H1 (cell line): ENCODE measurements at regions not wholly inside any gene's neighbourhood (a gene's known extent, or its start where the extent isn't known, plus 50 kb on each side); places are given as distances from the start of the nearest gene placed in this dataset.

ENCODE experiments used
- CTCF ChIA-PET: fragments of 300-600 bp; sonication (Branson Sonifier 250); formaldehyde crosslinking; loops from one replicate; lab custom pipeline; 2021; ENCODE audit not compliant: partially characterized antibody; lab: Charles Lee
- POLR2A ChIA-PET: fragments of 300-600 bp; sonication (Branson Sonifier 250); formaldehyde crosslinking; loops from one replicate; lab custom pipeline; 2021; ENCODE audit warnings: inconsistent platforms; ENCODE audit not compliant: partially characterized antibody; lab: Charles Lee
- DNase-seq, 2 experiments: peaks; one replicate each; pipeline versions ENCODE4 v3.0.0 to v3.0.0-alpha.2; 2010 to 2022; ENCODE audit warnings: low spot score in 2 of 2, low read depth in 1 of 2, mixed read lengths in 1 of 2
- FAIRE-seq: peaks from 2 replicates; lab custom pipeline; 2011; peaks lifted over from hg19 to GRCh38; lab: Jason Lieb, UNC
- H2AFZ ChIP-seq: 2 replicates; pipeline ENCODE4 v1.8.1; 2012; ENCODE audit warnings: low read length, inconsistent platforms
- H2AK5ac ChIP-seq: 2 replicates; pipeline ENCODE4 v1.6.1; 2013; ENCODE audit warnings: low read depth, low read length
- H2BK120ac ChIP-seq: replicated peaks from 2 replicates; pipeline ENCODE3; 2013; ENCODE audit warnings: low read depth, low read length, inconsistent platforms
- H2BK12ac ChIP-seq: 2 replicates; pipeline ENCODE4 v1.6.1; 2013; ENCODE audit warnings: low read depth, low read length
- H2BK15ac ChIP-seq: 2 replicates; pipeline ENCODE4 v1.6.1; 2013; ENCODE audit warnings: low read length
- H2BK20ac ChIP-seq: 2 replicates; pipeline ENCODE4 v1.6.1; 2013; ENCODE audit warnings: low read length
- H2BK5ac ChIP-seq: 2 replicates; pipeline ENCODE4 v1.6.1; 2013; ENCODE audit warnings: low read depth, low read length
- H3K14ac ChIP-seq: 2 replicates; pipeline ENCODE4 v1.6.1; 2013; ENCODE audit warnings: inconsistent platforms; ENCODE audit not compliant: insufficient read length
- H3K18ac ChIP-seq: 2 replicates; pipeline ENCODE4 v1.6.1; 2013; ENCODE audit warnings: low read length; ENCODE audit errors: extremely low read depth
- H3K23ac ChIP-seq: 2 replicates; pipeline ENCODE4 v1.6.1; 2013; ENCODE audit warnings: inconsistent platforms; ENCODE audit not compliant: insufficient read length
- H3K23me2 ChIP-seq: 2 replicates; pipeline ENCODE4 v1.6.1; 2013; ENCODE audit warnings: low read depth, low read length
- H3K27ac ChIP-seq: 2 replicates; pipeline ENCODE4 v1.6.1; 2011; ENCODE audit warnings: low read depth, low read length, inconsistent platforms
- H3K27me3 ChIP-seq, 4 experiments: replicated peaks in 1 of 4; 1 replicate in 1 of 4; 2 replicates in 3 of 4; pipeline versions ENCODE4 v1.6.1 to v1.8.1; 2011 to 2013; ENCODE audit warnings: low read length in 3 of 4, mild to moderate bottlenecking in 3 of 4, inconsistent platforms in 2 of 4, mixed read lengths in 2 of 4, moderate library complexity in 1 of 4; ENCODE audit not compliant: control insufficient read depth in 3 of 4, insufficient read depth in 3 of 4; ENCODE audit errors: extremely low read depth in 1 of 4
- H3K36me3 ChIP-seq, 4 experiments: 2 replicates each; pipeline versions ENCODE4 v1.6.1 to v1.8.1; 2011 to 2013; ENCODE audit warnings: mild to moderate bottlenecking in 4 of 4, low read length in 3 of 4, moderate library complexity in 2 of 4, control low read depth in 1 of 4, inconsistent platforms in 1 of 4; ENCODE audit not compliant: insufficient read depth in 4 of 4, control insufficient read depth in 2 of 4
- H3K4ac ChIP-seq: replicated peaks from 2 replicates; pipeline ENCODE3; 2013; ENCODE audit warnings: low read length, low read depth, mixed read lengths, inconsistent platforms; ENCODE audit not compliant: insufficient read length
- H3K4me1 ChIP-seq, 4 experiments: replicated peaks in 1 of 4; 1 replicate in 1 of 4; 2 replicates in 3 of 4; pipeline versions ENCODE4 v1.6.1 to v1.8.1; 2011 to 2013; ENCODE audit warnings: low read length in 3 of 4, inconsistent platforms in 2 of 4, mixed read lengths in 1 of 4; ENCODE audit not compliant: insufficient read depth in 4 of 4, control insufficient read depth in 3 of 4
- H3K4me2 ChIP-seq, 2 experiments: 2 replicates each; pipeline versions ENCODE4 v1.6.1 to v1.8.1; 2011 to 2013; ENCODE audit warnings: low read depth in 2 of 2, low read length in 2 of 2, control low read depth in 1 of 2, inconsistent platforms in 1 of 2, mild to moderate bottlenecking in 1 of 2; ENCODE audit not compliant: insufficient read depth in 1 of 2
- H3K4me3 ChIP-seq, 4 experiments: fragments of 200-600, 300-600 bp in 1 of 4; sonication (generic), shearing (Covaris generic), sonication (Bioruptor Twin) in 1 of 4; 2 replicates each; pipeline versions ENCODE4 v1.5.1 to v1.8.1; 2011 to 2016; ENCODE audit warnings: low read length in 4 of 4, low read depth in 3 of 4, control low read depth in 2 of 4, inconsistent platforms in 2 of 4, mild to moderate bottlenecking in 2 of 4, mixed read lengths in 1 of 4, moderate library complexity in 1 of 4; ENCODE audit not compliant: insufficient read depth in 2 of 4; ENCODE audit errors: extremely low read depth in 1 of 4
- H3K56ac ChIP-seq: replicated peaks from 2 replicates; pipeline ENCODE3; 2013; ENCODE audit warnings: low read depth, mild to moderate bottlenecking, mixed read lengths, low read length, inconsistent platforms; ENCODE audit not compliant: insufficient read length
- H3K79me1 ChIP-seq: 2 replicates; pipeline ENCODE4 v1.6.1; 2013; ENCODE audit warnings: low read depth, low read length, control low read depth
- H3K79me2 ChIP-seq, 2 experiments: 2 replicates each; pipeline versions ENCODE4 v1.6.1 to v1.8.1; 2012 to 2013; ENCODE audit warnings: low read length in 2 of 2, mild to moderate bottlenecking in 2 of 2, inconsistent platforms in 1 of 2; ENCODE audit not compliant: insufficient read depth in 2 of 2, control insufficient read depth in 1 of 2
- H3K9ac ChIP-seq, 4 experiments: replicated peaks in 1 of 4; 1 replicate in 1 of 4; 2 replicates in 3 of 4; pipeline versions ENCODE4 v1.6.1 to v1.8.1; 2011 to 2013; ENCODE audit warnings: low read depth in 3 of 4, low read length in 3 of 4, control low read depth in 2 of 4, mild to moderate bottlenecking in 2 of 4, moderate library complexity in 2 of 4, inconsistent platforms in 1 of 4; ENCODE audit errors: extremely low read depth in 1 of 4
- H3K9me3 ChIP-seq, 2 experiments: 2 replicates each; pipeline versions ENCODE4 v1.6.1 to v1.8.1; 2012 to 2013; ENCODE audit warnings: mild to moderate bottlenecking in 2 of 2, moderate library complexity in 2 of 2, control low read depth in 1 of 2, inconsistent platforms in 1 of 2, low read depth in 1 of 2, low read length in 1 of 2, mixed read lengths in 1 of 2; ENCODE audit not compliant: insufficient read depth in 2 of 2
- H4K20me1 ChIP-seq, 2 experiments: replicated peaks in 1 of 2; 2 replicates each; pipeline versions ENCODE3 to v1.8.1; 2011 to 2013; ENCODE audit warnings: inconsistent platforms in 2 of 2, low read length in 2 of 2, mild to moderate bottlenecking in 1 of 2; ENCODE audit not compliant: insufficient read depth in 2 of 2, control insufficient read depth in 1 of 2
- H4K5ac ChIP-seq: 2 replicates; pipeline ENCODE4 v1.6.1; 2013; ENCODE audit warnings: low read length, low read depth, mixed read lengths, inconsistent platforms; ENCODE audit not compliant: insufficient read length
- H4K8ac ChIP-seq: 2 replicates; pipeline ENCODE4 v1.8.0; 2013; ENCODE audit warnings: mild to moderate bottlenecking, moderate library complexity, low read length, inconsistent platforms; ENCODE audit not compliant: insufficient read depth; ENCODE audit errors: extremely low read depth
- H4K91ac ChIP-seq: replicated peaks from 2 replicates; pipeline ENCODE3; 2013; ENCODE audit warnings: low read length, mixed read lengths, inconsistent platforms; ENCODE audit not compliant: insufficient read length
- CTCF ChIP-seq, 3 experiments: IDR thresholded peaks; 1 replicate in 2 of 3; 2 replicates in 1 of 3; pipeline versions ENCODE4 v1.5.1 to v1.6.1; 2011; ENCODE audit warnings: low read length in 3 of 3, mild to moderate bottlenecking in 3 of 3, inconsistent platforms in 2 of 3, low read depth in 1 of 3, moderate library complexity in 1 of 3; ENCODE audit not compliant: insufficient read depth in 1 of 3; ENCODE audit errors: control extremely low read depth in 1 of 3
- EP300 ChIP-seq, 2 experiments: IDR thresholded peaks; 1 replicate in 1 of 2; 2 replicates in 1 of 2; pipeline ENCODE4 v1.6.1; 2011 to 2012; ENCODE audit warnings: low read depth in 2 of 2, low read length in 2 of 2, mild to moderate bottlenecking in 2 of 2, borderline replicate concordance in 1 of 2, inconsistent platforms in 1 of 2, moderate library complexity in 1 of 2
- NANOG ChIP-seq: IDR thresholded peaks from 2 replicates; pipeline ENCODE4 v1.6.1; 2011; ENCODE audit warnings: low read length, low read depth, mild to moderate bottlenecking, inconsistent platforms; ENCODE audit not compliant: insufficient read depth, poor library complexity, severe bottlenecking
- POLR2AphosphoS5 ChIP-seq: IDR thresholded peaks from 2 replicates; pipeline ENCODE4 v1.6.1; 2011; ENCODE audit warnings: low read depth, low read length
- RAD21 ChIP-seq, 2 experiments: IDR thresholded peaks in 1 of 2; conservative IDR thresholded peaks in 1 of 2; 2 replicates each; pipeline ENCODE4 v1.6.1; 2011; ENCODE audit warnings: low read depth in 2 of 2, low read length in 2 of 2, improper control_type of control experiment in 1 of 2, inconsistent platforms in 1 of 2, mild to moderate bottlenecking in 1 of 2, moderate library complexity in 1 of 2
- RFX5 ChIP-seq: IDR thresholded peaks from 2 replicates; pipeline ENCODE4 v1.6.1; 2011; ENCODE audit warnings: low read depth, low read length, improper control_type of control experiment, borderline replicate concordance
- TAF7 ChIP-seq: optimal IDR thresholded peaks from 2 replicates; pipeline ENCODE3; 2011; ENCODE audit warnings: low read depth, mild to moderate bottlenecking, inconsistent platforms, low read length, moderate library complexity, borderline replicate concordance
- WGBS, 2 experiments: shearing (Covaris generic) in 1 of 2; methylation state at CpG; one replicate each; pipeline versions ENCODE4 v1.1.6 to v1.1.7; 2013 to 2015; ENCODE audit warnings: low lambda C conversion rate in 2 of 2, mixed read lengths in 2 of 2, inconsistent platforms in 1 of 2, low coverage in 1 of 2, missing lambda C conversion rate in 1 of 2; ENCODE audit not compliant: insufficient replicate concordance in 2 of 2, insufficient coverage in 1 of 2, insufficient read length in 1 of 2; ENCODE audit errors: extremely low coverage in 1 of 2, missing lambda C conversion rate in 1 of 2; 5-methylcytosine and 5-hydroxymethylcytosine counted together

- no peak for FAIRE-seq
- 64 to 100% methylated on average over 1 to 10 of the region's 10 CpGs for WGBS, 2 experiments
- Histone ChIP-seq H3K4ac (peak overlapping the region; percentile 11), H3K4me2 (no peak overlapping the region), H3K23ac (no peak overlapping the region), H3K4me3 (no peak overlapping the region), H2BK12ac (peak overlapping the region; percentile 80; the same call in 1 of the 2 replicates), H3K18ac (no peak overlapping the region; the same call in 1 of the 2 replicates), H2BK120ac (peak overlapping the region; percentile 13), H2BK5ac (peak overlapping the region; percentile 6), H3K9ac (peak overlapping the region in 1 of 4 experiments; percentile 11; a peak in 1 of 7 replicates), H4K91ac (peak overlapping the region; percentile 84), H2AFZ (no peak overlapping the region), H4K8ac (no peak overlapping the region; the same call in none of the 2 replicates), H3K27ac (no peak overlapping the region), H3K14ac (no peak overlapping the region), H3K27me3 (no peaks in the 10 kb centered on the region), H3K79me2 (no peaks in the 10 kb centered on the region), H3K36me3 (no peaks in the 10 kb centered on the region), H2BK20ac (peak overlapping the region; percentile 10; the same call in 1 of the 2 replicates), H4K20me1 (peaks cover 0 to 9% of the 10 kb centered on the region in 2 experiments), H2BK15ac (peak overlapping the region; percentile 47), H2AK5ac (peak overlapping the region; percentile 88), H3K79me1 (peaks cover 6% of the 10 kb centered on the region; the same call in 1 of the 2 replicates), H4K5ac (no peak overlapping the region), H3K9me3 (no peaks in the 10 kb centered on the region), H3K23me2 (peaks cover 11% of the 10 kb centered on the region; the same call in 1 of the 2 replicates), H3K4me1 (peaks cover 0 to 11% (median 2%) of the 10 kb centered on the region in 4 experiments; a peak in 3 of 7 replicates), H3K56ac (peak overlapping the region; percentile 100)
- CTCF ChIA-PET = interaction anchor here (1.0 to 2.4 kb wide), 4 partner anchors 9 to 38 kb away, joined by 3 to 10 read pairs (median 6); no protein-coding TSS in a partner anchor
- POLR2A ChIA-PET = no interaction called here
- no peak for DNase-seq
- TF ChIP-seq CTCF (IDR thresholded peaks at IDR 0.05; ENCODE audit: control extremely low read depth in 1 of 3, insufficient read depth in 1 of 3, low read depth in 1 of 3, low read length in 3 of 3) (no peak), RFX5 (no peak), NANOG (no peak), RAD21 (IDR thresholded peaks at IDR 0.05 in 1 of 2, conservative IDR thresholded peaks at IDR 0.05 in 1 of 2; ENCODE audit: low read depth in 2 of 2, low read length in 2 of 2) (no peak), EP300 (IDR thresholded peaks at IDR 0.05; ENCODE audit: borderline replicate concordance in 1 of 2, low read depth in 2 of 2, low read length in 2 of 2) (no peak), POLR2AphosphoS5 (no peak), TAF7 (no peak)
Measured at GRCh38 chr1:11373029-11373894, 100.3 kb downstream of the UBIAD1 start.
